A549 (cell line): ENCODE measurements at regions not wholly inside any gene's neighbourhood (a gene's known extent, or its start where the extent isn't known, plus 50 kb on each side); places are given as distances from the start of the nearest gene placed in this dataset.
"Not testable (repeated sequence)": the region's sequence is repeated elsewhere in the genome, so short reads cannot be mapped to it uniquely, and the experiment has no call there.

Experiments used
- BHLHE40 ChIP-seq: IDR thresholded peaks from 2 replicates; pipeline ENCODE4 v1.6.1; 2012; ENCODE audit warnings: low read depth, low read length, inconsistent platforms
- CTCF ChIP-seq: fragments of >200 bp; sonication (Bioruptor Twin); formaldehyde crosslinking; IDR thresholded peaks from 3 replicates; pipeline ENCODE4 v1.5.1; 2016
- E2F6 ChIP-seq: IDR thresholded peaks from 2 replicates; pipeline ENCODE4 v1.6.1; 2012; ENCODE audit warnings: low read depth, borderline replicate concordance
- EP300 ChIP-seq, 2 experiments: fragments of >200 bp; sonication (Bioruptor Twin); formaldehyde crosslinking; IDR thresholded peaks; 2 replicates in 1 of 2; 3 replicates in 1 of 2; pipeline ENCODE4 v1.6.1; 2016 to 2017
- GATA3 ChIP-seq: IDR thresholded peaks from 2 replicates; pipeline ENCODE4 v1.6.1; 2012; ENCODE audit warnings: borderline replicate concordance
- HMGXB4 ChIP-seq: fragments of 250-450 bp; sonication (Bioruptor Pico); IDR thresholded peaks from 2 replicates; pipeline ENCODE4 v1.5.0; 2021; ENCODE audit warnings: mild to moderate bottlenecking, moderate library complexity, borderline replicate concordance
- POLR2A ChIP-seq: IDR thresholded peaks from 2 replicates; pipeline ENCODE4 v1.6.1; 2012; ENCODE audit warnings: mild to moderate bottlenecking, low read length
- RAD21 ChIP-seq, 2 experiments: fragments of >200 bp in 1 of 2; sonication (Bioruptor Twin) in 1 of 2; formaldehyde crosslinking in 1 of 2; IDR thresholded peaks in 1 of 2; conservative IDR thresholded peaks in 1 of 2; 2 replicates in 1 of 2; 3 replicates in 1 of 2; pipeline ENCODE4 v1.6.1; 2012 to 2018; ENCODE audit warnings: inconsistent platforms in 1 of 2
- SMC3 ChIP-seq: fragments of >200 bp; sonication (Bioruptor Twin); formaldehyde crosslinking; IDR thresholded peaks from 3 replicates; pipeline ENCODE4 v1.6.1; 2018; ENCODE audit warnings: inconsistent platforms
- TF ChIP-seq, protein P1 (sequence below): fragments of 200-600 bp; sonication (generic); IDR thresholded peaks from 2 replicates; pipeline ENCODE4 v1.6.1; 2016; ENCODE audit warnings: antibody characterized with exemption, mild to moderate bottlenecking, moderate library complexity
- TF ChIP-seq, protein P2 (sequence below): IDR thresholded peaks from 2 replicates; pipeline ENCODE4 v1.6.1; 2012

DNA sequence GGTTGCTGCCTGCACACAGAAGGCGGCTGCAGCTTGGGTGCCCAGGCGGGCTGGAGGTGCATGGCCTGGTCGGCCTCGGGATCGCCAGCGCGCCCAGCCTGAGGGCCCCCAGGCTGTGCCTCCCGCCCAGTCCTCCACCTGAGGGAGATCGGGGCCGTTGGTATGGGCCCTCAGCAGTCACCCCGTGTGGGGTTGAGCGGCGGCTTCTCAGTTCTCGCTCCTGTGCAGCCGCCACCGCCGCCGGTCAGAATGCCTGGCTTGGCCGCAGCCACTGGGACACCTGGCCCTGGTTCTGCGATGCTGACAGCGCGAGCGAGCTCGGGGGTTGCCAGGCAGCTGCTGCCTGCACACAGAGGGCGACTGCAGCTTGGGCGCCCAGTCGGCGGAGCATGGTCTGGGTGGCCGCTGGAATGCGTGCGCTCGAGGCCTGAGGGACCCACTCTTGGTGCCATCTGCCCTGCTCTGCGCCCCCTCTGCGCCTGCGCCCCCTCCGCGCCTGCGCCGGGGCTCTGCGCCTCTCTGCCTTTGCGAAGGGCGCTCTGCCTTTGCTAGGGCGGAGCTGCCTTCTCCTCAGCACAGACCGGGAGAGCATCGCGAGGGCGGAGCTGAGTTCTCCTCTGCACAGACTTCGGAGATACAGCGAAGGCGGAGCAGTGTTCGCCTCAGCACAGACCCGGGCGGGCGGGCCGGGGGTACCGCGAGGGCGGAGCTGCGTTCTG is 84.6 kb upstream of the ZNG1F start:
- not testable (repeated sequence) for TF ChIP-seq CTCF; RAD21 (conservative IDR thresholded peaks at IDR 0.05 in 1 of 2, IDR thresholded peaks at IDR 0.05 in 1 of 2); SMC3; EP300 (IDR thresholded peaks at IDR 0.05); HMGXB4 (CRISPR knock-in tag); GATA3; BHLHE40
- TF ChIP-seq, protein P1, sequence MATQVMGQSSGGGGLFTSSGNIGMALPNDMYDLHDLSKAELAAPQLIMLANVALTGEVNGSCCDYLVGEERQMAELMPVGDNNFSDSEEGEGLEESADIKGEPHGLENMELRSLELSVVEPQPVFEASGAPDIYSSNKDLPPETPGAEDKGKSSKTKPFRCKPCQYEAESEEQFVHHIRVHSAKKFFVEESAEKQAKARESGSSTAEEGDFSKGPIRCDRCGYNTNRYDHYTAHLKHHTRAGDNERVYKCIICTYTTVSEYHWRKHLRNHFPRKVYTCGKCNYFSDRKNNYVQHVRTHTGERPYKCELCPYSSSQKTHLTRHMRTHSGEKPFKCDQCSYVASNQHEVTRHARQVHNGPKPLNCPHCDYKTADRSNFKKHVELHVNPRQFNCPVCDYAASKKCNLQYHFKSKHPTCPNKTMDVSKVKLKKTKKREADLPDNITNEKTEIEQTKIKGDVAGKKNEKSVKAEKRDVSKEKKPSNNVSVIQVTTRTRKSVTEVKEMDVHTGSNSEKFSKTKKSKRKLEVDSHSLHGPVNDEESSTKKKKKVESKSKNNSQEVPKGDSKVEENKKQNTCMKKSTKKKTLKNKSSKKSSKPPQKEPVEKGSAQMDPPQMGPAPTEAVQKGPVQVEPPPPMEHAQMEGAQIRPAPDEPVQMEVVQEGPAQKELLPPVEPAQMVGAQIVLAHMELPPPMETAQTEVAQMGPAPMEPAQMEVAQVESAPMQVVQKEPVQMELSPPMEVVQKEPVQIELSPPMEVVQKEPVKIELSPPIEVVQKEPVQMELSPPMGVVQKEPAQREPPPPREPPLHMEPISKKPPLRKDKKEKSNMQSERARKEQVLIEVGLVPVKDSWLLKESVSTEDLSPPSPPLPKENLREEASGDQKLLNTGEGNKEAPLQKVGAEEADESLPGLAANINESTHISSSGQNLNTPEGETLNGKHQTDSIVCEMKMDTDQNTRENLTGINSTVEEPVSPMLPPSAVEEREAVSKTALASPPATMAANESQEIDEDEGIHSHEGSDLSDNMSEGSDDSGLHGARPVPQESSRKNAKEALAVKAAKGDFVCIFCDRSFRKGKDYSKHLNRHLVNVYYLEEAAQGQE = not testable (repeated sequence)
- TF ChIP-seq POLR2A = peak; percentile 74
- TF ChIP-seq E2F6 = peak; percentile 82
- TF ChIP-seq, protein P2, sequence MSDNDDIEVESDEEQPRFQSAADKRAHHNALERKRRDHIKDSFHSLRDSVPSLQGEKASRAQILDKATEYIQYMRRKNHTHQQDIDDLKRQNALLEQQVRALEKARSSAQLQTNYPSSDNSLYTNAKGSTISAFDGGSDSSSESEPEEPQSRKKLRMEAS = peak; percentile 83
